HepG2 (cell line): ENCODE measurements at regions not wholly inside any gene's neighbourhood (a gene's known extent, or its start where the extent isn't known, plus 50 kb on each side); places are given as distances from the start of the nearest gene placed in this dataset.

Experiments
- JUND ChIP-seq: sonication (generic); formaldehyde crosslinking; IDR thresholded peaks from 2 replicates; pipeline ENCODE4 v1.8.0; 2022; ENCODE audit warnings: mild to moderate bottlenecking, missing genetic modification reagents
- NCOA2 ChIP-seq: sonication (generic); formaldehyde crosslinking; IDR thresholded peaks from 2 replicates; pipeline ENCODE4 v1.8.0; 2022; ENCODE audit warnings: inconsistent platforms
- ZNF44 ChIP-seq: sonication (generic); formaldehyde crosslinking; IDR thresholded peaks from 2 replicates; pipeline ENCODE4 v1.5.1; 2020; ENCODE audit warnings: mild to moderate bottlenecking, missing genetic modification reagents

- no peak for TF ChIP-seq NCOA2 (CRISPR knock-in tag)
- no peak for TF ChIP-seq JUND (CRISPR knock-in tag)
- no peak for TF ChIP-seq ZNF44 (CRISPR knock-in tag)
Measured at GRCh38 chr2:34723683-34724082, 1124.6 kb upstream of the FAM98A start.
